ENCODE measurements at regions not wholly inside any gene's neighbourhood (a gene's known extent, or its start where the extent isn't known, plus 50 kb on each side); places are given as distances from the start of the nearest gene placed in this dataset.

GRCh38 chr20:50379991-50380696, 130.0 kb upstream of the PTPN1 start:
- H3K36me3 ChIP-seq = no peaks in the 10 kb centered on the region
- TF ChIP-seq POLR2A (IDR thresholded peaks at IDR 0.05) (no peak), CTCF (IDR thresholded peaks at IDR 0.05) (no peak)
- WGBS (ENCODE audit: insufficient coverage, low coverage, low lambda C conversion rate, missing lambda C conversion rate) = 82% methylated on average over 3 of the region's 16 CpGs
- H3K4me1 ChIP-seq = peaks cover 0 to 49% (median 19%) of the 10 kb centered on the region in 4 donors
- H3K4me3 ChIP-seq = no peak overlapping the region
- no peak for ATAC-seq
- H3K27me3 ChIP-seq = no peaks in the 10 kb centered on the region
- DNase-seq = peak in 1 of 3 donors; percentile 19
- peak overlapping the region; percentile 9 to 77 (median 67) for H3K27ac ChIP-seq
- no peaks in the 10 kb centered on the region for H3K9me3 ChIP-seq
- intact Hi-C loops (cut with DNase I) = loop anchor here in 1 of 2 donors (5.0 to 10.0 kb wide), 2 partner anchors 65 to 188 kb away; partner anchors contain the start of gene CEBPB

GRCh38 chr20:50380697-50381040, 129.5 kb upstream of the PTPN1 start:
- Histone ChIP-seq H3K4me3 (no peak overlapping the region), H3K9me3 (no peaks in the 10 kb centered on the region), H3K36me3 (no peaks in the 10 kb centered on the region), H3K4me1 (peaks cover 0 to 49% (median 19%) of the 10 kb centered on the region in 4 donors), H3K27me3 (no peaks in the 10 kb centered on the region), H3K27ac (peak overlapping the region; percentile 9 to 77 (median 67))
- peak; percentile 49 to 77 (median 62) for ATAC-seq
- peak in 2 of 3 donors; percentile 54 to 71 for DNase-seq
- TF ChIP-seq CTCF (IDR thresholded peaks at IDR 0.05) (peak; percentile 54 to 65 (median 60)), POLR2A (IDR thresholded peaks at IDR 0.05) (no peak)
- intact Hi-C loops (cut with DNase I) = loop anchor here in 1 of 2 donors (5.0 kb wide), 1 partner anchor 188 kb away; the partner anchor contains the start of gene CEBPB
- WGBS (ENCODE audit: insufficient coverage, low coverage, low lambda C conversion rate, missing lambda C conversion rate) = 20% methylated on average over 5 of the region's 5 CpGs

- H3K9me3 ChIP-seq = no peaks in the 10 kb centered on the region
- DNase-seq (no peak), ATAC-seq (no peak)
- peaks cover 0 to 49% (median 19%) of the 10 kb centered on the region in 4 donors for H3K4me1 ChIP-seq
- WGBS (ENCODE audit: insufficient coverage, low coverage, low lambda C conversion rate, missing lambda C conversion rate) = 32% methylated on average over 7 of the region's 7 CpGs
- H3K36me3 ChIP-seq = no peaks in the 10 kb centered on the region
- H3K27me3 ChIP-seq = no peaks in the 10 kb centered on the region
- TF ChIP-seq CTCF (IDR thresholded peaks at IDR 0.05) (no peak), POLR2A (IDR thresholded peaks at IDR 0.05) (no peak)
- peak overlapping the region; percentile 9 to 77 (median 67) for H3K27ac ChIP-seq
- intact Hi-C loops (cut with DNase I) = loop anchor here in 1 of 2 donors (5.0 kb wide), 1 partner anchor 189 kb away; the partner anchor contains the start of gene CEBPB
- H3K4me3 ChIP-seq = no peak overlapping the region
These were observed 129.0 kb upstream of the PTPN1 start for GRCh38 chr20:50381075-50381732.

- H3K27me3 ChIP-seq = no peaks in the 10 kb centered on the region
- no peaks in the 10 kb centered on the region for H3K36me3 ChIP-seq
- H3K4me1 ChIP-seq = peaks cover 0 to 49% (median 19%) of the 10 kb centered on the region in 4 donors
- ATAC-seq (peak in 3 of 4 donors; percentile 25 to 34 (median 29)), DNase-seq (peak in 1 of 3 donors; percentile 42)
- WGBS (ENCODE audit: insufficient coverage, low coverage, low lambda C conversion rate, missing lambda C conversion rate) = 39% methylated on average over 11 of the region's 13 CpGs
- intact Hi-C loops (cut with DNase I) = loop anchor here in 1 of 2 donors (5.0 kb wide), 1 partner anchor 190 kb away; the partner anchor contains the start of gene CEBPB
- peak overlapping the region; percentile 47 to 48 (median 47) for H3K27ac ChIP-seq
- no peaks in the 10 kb centered on the region for H3K9me3 ChIP-seq
- TF ChIP-seq CTCF (IDR thresholded peaks at IDR 0.05) = no peak
- no peak for TF ChIP-seq POLR2A (IDR thresholded peaks at IDR 0.05)
- H3K4me3 ChIP-seq = no peak overlapping the region
These were observed 128.2 kb upstream of the PTPN1 start for GRCh38 chr20:50381771-50382593.

Data from right lobe of liver (tissue), 6 donors.